Hepatocyte (in vitro differentiated cells): ENCODE measurements at regions not wholly inside any gene's neighbourhood (a gene's known extent, or its start where the extent isn't known, plus 50 kb on each side); places are given as distances from the start of the nearest gene placed in this dataset.

Source experiments
- CTCF ChIP-seq: fragments of 200-600 bp; sonication (generic); IDR thresholded peaks from 2 replicates; pipeline ENCODE4 v1.5.1; 2016; ENCODE audit warnings: antibody characterized with exemption, mild to moderate bottlenecking; ENCODE audit not compliant: poor library complexity
- EZH2 ChIP-seq: fragments of 200-600 bp; sonication (generic); IDR thresholded peaks from 2 replicates; pipeline ENCODE4 v1.6.1; 2016; ENCODE audit warnings: antibody characterized with exemption, mild to moderate bottlenecking, borderline replicate concordance
- EZH2phosphoT487 ChIP-seq: fragments of 200-600 bp; sonication (generic); IDR thresholded peaks from one replicate; pipeline ENCODE4 v1.6.1; 2018; ENCODE audit warnings: antibody characterized with exemption, mild to moderate bottlenecking, low read depth, moderate library complexity; ENCODE audit not compliant: unreplicated experiment, severe bottlenecking

- TF ChIP-seq CTCF (no peak), EZH2phosphoT487 (no peak), EZH2 (no peak)
Measured at GRCh38 chrX:9378980-9379696, 85.7 kb upstream of the TBL1X start.
